Uterus (tissue), 3 donors: ENCODE measurements at regions not wholly inside any gene's neighbourhood (a gene's known extent, or its start where the extent isn't known, plus 50 kb on each side); places are given as distances from the start of the nearest gene placed in this dataset.

Source experiments
- DNase-seq, 2 donors: peaks; one replicate each; pipeline ENCODE4 v3.0.0-alpha.2; 2019 to 2020
- H3K27ac ChIP-seq, 2 donors: fragments of 200-600 bp; sonication (generic); 1 replicate in 1 of 2; 2 replicates in 1 of 2; pipeline ENCODE4 v1.5.1; 2016 to 2018
- H3K27me3 ChIP-seq, 2 donors: fragments of 200-600 bp; sonication (generic); one replicate each; pipeline ENCODE4 v1.5.1; 2018 to 2019; ENCODE audit warnings: control low read depth in 1 of 2
- H3K36me3 ChIP-seq, 2 donors: fragments of 200-600 bp; sonication (generic); one replicate each; pipeline ENCODE4 v1.5.1; 2019; ENCODE audit warnings: control low read depth in 1 of 2
- H3K4me1 ChIP-seq, 2 donors: fragments of 200-600 bp; sonication (generic); one replicate each; pipeline ENCODE4 v1.5.1; 2018 to 2019; ENCODE audit warnings: control low read depth in 1 of 2
- H3K4me3 ChIP-seq, 2 donors: fragments of 200-600 bp; sonication (generic); 1 replicate in 1 of 2; 2 replicates in 1 of 2; pipeline ENCODE4 v1.5.1; 2018 to 2019; ENCODE audit warnings: mild to moderate bottlenecking in 1 of 2
- H3K9me3 ChIP-seq, 2 donors: fragments of 200-600 bp; sonication (generic); one replicate each; pipeline ENCODE4 v1.5.1; 2019; ENCODE audit warnings: control low read depth in 1 of 2
- POLR2A ChIP-seq, 2 donors: fragments of 450-650 bp; IDR thresholded peaks; one replicate each; pipeline ENCODE4 v1.6.1; 2016; ENCODE audit warnings: antibody characterized with exemption in 2 of 2, mild to moderate bottlenecking in 1 of 2, moderate library complexity in 1 of 2
- intact Hi-C: fragments of 100-400 bp; cut with DNase I; formaldehyde crosslinking; loops from one replicate; pipeline ENCODE4 v1.15.1; 2023; ENCODE audit warnings: low total_unique reads
- TF ChIP-seq, protein P1 (sequence below), 4 experiments: fragments of 200-600 bp in 2 of 4; fragments of 450-650 bp in 2 of 4; sonication (generic) in 2 of 4; IDR thresholded peaks; one replicate each; pipeline ENCODE4 v1.5.1; 2016 to 2019; ENCODE audit warnings: antibody characterized with exemption in 4 of 4, mild to moderate bottlenecking in 2 of 4, moderate library complexity in 1 of 4
- donor health status: DM: yes; HTN: yes; CAD: no.

DNA sequence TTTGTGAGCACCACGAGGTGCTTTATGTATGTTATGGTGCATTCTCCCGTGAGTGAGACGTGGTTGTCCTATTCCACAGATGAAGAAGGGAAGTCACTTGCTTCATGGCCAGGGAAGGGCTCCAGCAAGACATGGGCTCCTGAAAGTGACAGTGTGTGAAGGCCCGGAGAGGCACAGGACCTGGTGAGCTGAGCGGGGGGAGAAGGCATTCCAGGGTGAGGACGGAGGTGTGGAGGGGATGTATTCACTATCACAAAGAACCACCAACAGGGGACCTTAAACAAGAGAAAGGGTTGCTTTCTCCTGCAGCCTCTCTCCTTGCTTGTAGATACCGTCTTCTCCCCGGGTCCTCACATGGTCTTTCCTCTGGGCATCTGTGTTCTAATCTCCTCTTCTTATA lies 139.1 kb downstream of the FBLN2 start:
- H3K36me3 ChIP-seq: no peaks in the 10 kb centered on the region
- intact Hi-C loops: no loop called here
- TF ChIP-seq, protein P1, sequence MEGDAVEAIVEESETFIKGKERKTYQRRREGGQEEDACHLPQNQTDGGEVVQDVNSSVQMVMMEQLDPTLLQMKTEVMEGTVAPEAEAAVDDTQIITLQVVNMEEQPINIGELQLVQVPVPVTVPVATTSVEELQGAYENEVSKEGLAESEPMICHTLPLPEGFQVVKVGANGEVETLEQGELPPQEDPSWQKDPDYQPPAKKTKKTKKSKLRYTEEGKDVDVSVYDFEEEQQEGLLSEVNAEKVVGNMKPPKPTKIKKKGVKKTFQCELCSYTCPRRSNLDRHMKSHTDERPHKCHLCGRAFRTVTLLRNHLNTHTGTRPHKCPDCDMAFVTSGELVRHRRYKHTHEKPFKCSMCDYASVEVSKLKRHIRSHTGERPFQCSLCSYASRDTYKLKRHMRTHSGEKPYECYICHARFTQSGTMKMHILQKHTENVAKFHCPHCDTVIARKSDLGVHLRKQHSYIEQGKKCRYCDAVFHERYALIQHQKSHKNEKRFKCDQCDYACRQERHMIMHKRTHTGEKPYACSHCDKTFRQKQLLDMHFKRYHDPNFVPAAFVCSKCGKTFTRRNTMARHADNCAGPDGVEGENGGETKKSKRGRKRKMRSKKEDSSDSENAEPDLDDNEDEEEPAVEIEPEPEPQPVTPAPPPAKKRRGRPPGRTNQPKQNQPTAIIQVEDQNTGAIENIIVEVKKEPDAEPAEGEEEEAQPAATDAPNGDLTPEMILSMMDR (IDR thresholded peaks at IDR 0.05): no peak
- TF ChIP-seq POLR2A (IDR thresholded peaks at IDR 0.05): no peak
- no peaks in the 10 kb centered on the region for H3K4me1 ChIP-seq
- H3K27me3 ChIP-seq: no peaks in the 10 kb centered on the region
- DNase-seq: no peak
- H3K4me3 ChIP-seq: no peak overlapping the region
- no peaks in the 10 kb centered on the region for H3K9me3 ChIP-seq
- no peak overlapping the region for H3K27ac ChIP-seq
